HUES64 (cell line): ENCODE measurements at regions not wholly inside any gene's neighbourhood (a gene's known extent, or its start where the extent isn't known, plus 50 kb on each side); places are given as distances from the start of the nearest gene placed in this dataset.

Experiments
- H3K27ac ChIP-seq: 2 replicates; pipeline ENCODE4 v1.7.0; 2013; ENCODE audit warnings: low read depth, low read length, inconsistent platforms
- H3K27me3 ChIP-seq: 2 replicates; pipeline ENCODE4 v1.6.1; 2013; ENCODE audit warnings: mild to moderate bottlenecking, low read length; ENCODE audit not compliant: insufficient read depth
- H3K36me3 ChIP-seq: 2 replicates; pipeline ENCODE4 v1.6.1; 2013; ENCODE audit warnings: mild to moderate bottlenecking, low read length; ENCODE audit not compliant: insufficient read depth
- H3K4me1 ChIP-seq: 2 replicates; pipeline ENCODE4 v1.6.1; 2013; ENCODE audit warnings: mild to moderate bottlenecking, low read length, moderate library complexity; ENCODE audit not compliant: insufficient read depth
- H3K4me3 ChIP-seq: 2 replicates; pipeline ENCODE4 v1.5.1; 2013; ENCODE audit warnings: mild to moderate bottlenecking, low read length, moderate library complexity
- H3K9ac ChIP-seq: 2 replicates; pipeline ENCODE4 v1.6.1; 2013; ENCODE audit warnings: mild to moderate bottlenecking, low read depth, low read length
- H3K9me3 ChIP-seq: 2 replicates; pipeline ENCODE4 v1.6.1; 2013; ENCODE audit warnings: low read depth, low read length; ENCODE audit not compliant: insufficient read depth
- WGBS: fragments of 150-250, 120-280 bp; methylation state at CpG from one replicate; pipeline ENCODE4 v1.1.7; 2013; ENCODE audit warnings: missing lambda C conversion rate; 5-methylcytosine and 5-hydroxymethylcytosine counted together

DNA sequence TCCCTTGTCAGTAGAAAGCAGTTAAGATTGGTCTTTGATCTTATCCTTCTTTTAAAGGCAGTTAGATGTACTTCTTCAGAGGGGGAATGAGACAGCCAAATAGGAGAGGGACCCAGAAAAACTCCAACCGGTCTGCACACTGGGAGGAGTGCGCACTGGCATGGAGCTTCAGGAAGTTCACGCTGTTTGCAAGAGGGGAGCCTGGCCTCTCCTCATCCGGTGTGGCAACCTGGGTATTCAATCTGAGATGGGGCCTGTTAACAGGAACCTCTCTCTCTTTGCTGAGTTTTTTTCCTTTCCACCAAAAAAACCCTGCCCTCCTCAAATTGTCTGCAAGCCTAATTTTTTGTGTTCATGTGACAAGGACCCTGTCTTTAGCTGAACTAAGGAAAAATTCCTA lies 162.5 kb upstream of the OLIG3 start:
- H3K4me1 ChIP-seq, result no peaks in the 10 kb centered on the region
- no peaks in the 10 kb centered on the region for H3K27me3 ChIP-seq
- no peak overlapping the region for H3K9ac ChIP-seq
- peaks cover 40% of the 10 kb centered on the region for H3K9me3 ChIP-seq
- 93% methylated on average over 4 of the region's 4 CpGs for WGBS
- no peaks in the 10 kb centered on the region for H3K36me3 ChIP-seq
- H3K4me3 ChIP-seq, result no peak overlapping the region
- H3K27ac ChIP-seq, result no peak overlapping the region

DNA sequence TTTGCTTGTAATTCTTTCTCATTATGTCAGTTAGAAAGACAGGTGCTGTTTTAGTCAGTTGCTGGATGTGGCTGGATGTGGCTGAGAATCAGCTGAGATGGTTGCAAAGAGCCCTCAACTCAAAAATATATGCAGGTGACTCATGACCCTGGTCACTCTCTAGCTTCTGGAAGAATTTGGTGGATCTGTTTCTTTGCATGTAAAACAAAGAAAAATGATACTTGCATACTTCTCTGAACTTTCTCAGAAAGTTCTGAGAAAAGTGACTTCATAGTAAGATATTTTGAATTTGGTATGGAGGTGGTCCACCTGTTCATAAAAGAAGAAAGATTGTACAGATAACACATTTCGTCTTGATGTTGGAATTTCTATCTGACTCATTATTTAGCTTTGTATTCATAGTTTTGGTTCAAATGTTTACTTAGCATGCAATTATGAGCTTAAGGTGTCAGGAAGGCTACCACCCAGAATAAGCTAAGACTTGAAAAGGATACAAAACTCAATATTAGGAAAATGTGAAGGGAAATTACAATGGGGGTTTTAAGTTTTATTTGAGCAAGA lies 163.2 kb upstream of the OLIG3 start:
- Histone ChIP-seq H3K27ac (no peak overlapping the region), H3K36me3 (no peaks in the 10 kb centered on the region), H3K4me1 (no peaks in the 10 kb centered on the region), H3K27me3 (no peaks in the 10 kb centered on the region), H3K9me3 (peaks cover 39% of the 10 kb centered on the region), H3K4me3 (no peak overlapping the region), H3K9ac (no peak overlapping the region)
- 77% methylated on average over 1 of the region's 1 CpG for WGBS

DNA sequence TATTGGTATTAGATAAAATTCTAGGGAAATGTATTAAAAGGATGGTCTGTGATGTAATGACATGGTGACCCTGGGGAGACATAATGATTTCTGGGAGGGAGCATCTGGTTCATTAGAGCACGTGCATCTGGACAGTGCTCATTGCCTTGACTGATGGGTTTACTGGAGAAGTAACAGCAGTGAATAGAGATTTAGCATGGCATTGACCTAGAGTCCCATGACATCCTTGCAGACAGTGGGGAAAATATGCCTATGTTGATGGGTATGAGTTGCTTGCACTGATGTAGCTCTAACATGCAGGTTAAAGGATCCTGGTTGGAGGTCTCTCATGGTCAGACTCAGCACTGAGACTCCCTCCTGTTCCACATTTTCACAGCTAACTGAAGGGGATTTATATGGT lies 164.1 kb upstream of the OLIG3 start:
- H3K27me3 ChIP-seq, result no peaks in the 10 kb centered on the region
- H3K36me3 ChIP-seq, result no peaks in the 10 kb centered on the region
- no peak overlapping the region for H3K4me3 ChIP-seq
- H3K27ac ChIP-seq, result no peak overlapping the region
- H3K9ac ChIP-seq, result no peak overlapping the region
- H3K9me3 ChIP-seq, result peaks cover 30% of the 10 kb centered on the region
- WGBS, result 86% methylated on average over 1 of the region's 1 CpG
- H3K4me1 ChIP-seq, result no peaks in the 10 kb centered on the region

DNA sequence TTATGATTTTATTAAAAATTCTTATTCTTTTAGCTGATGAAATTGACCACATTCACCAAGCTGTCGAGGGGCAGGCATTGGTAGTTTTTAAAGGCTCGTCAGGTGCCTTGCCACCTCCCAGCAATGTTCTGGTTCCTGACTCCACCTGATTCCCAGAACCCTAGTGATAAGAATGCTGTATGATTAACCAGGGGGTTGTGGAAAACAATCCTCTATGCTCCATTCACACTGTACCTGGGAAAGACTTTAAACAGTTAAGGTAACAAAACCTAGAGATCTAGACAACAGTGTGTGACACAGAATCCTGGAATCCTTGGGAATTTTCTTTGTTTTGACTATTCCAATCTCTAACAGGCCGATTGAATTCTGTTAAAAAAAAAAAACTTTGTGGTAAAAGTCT lies 165.7 kb upstream of the OLIG3 start:
- H3K9ac ChIP-seq, result no peak overlapping the region

DNA sequence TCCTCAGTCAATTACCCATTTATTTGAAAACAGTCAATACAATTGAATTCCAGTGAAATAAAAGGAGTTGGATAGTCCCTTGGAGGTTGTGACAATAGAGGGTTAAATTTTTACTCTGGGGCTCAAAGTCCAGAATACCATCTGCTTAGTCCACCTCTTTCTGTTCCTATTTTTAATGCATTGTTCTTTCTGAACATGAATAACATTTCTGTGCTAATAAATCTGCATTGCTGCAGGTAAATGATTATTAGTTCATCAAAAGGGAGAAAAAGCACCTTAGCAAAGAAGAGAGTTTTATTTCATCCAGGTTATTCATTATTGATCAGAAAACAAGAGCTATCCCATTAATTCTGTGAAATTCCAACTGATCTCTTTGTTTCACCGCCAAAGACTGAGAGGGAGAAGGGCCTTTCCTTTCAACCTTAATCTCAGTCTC lies 166.1 kb upstream of the OLIG3 start:
- Histone ChIP-seq H3K4me1 (no peaks in the 10 kb centered on the region), H3K9me3 (peaks cover 11% of the 10 kb centered on the region), H3K9ac (no peak overlapping the region), H3K27ac (no peak overlapping the region), H3K4me3 (no peak overlapping the region), H3K27me3 (no peaks in the 10 kb centered on the region), H3K36me3 (no peaks in the 10 kb centered on the region)
- 100% methylated on average over 1 of the region's 1 CpG for WGBS

More for the DNA sequence above, 165.7 kb upstream of the OLIG3 start:
- WGBS, result 87% methylated on average over 2 of the region's 3 CpGs
- peaks cover 15% of the 10 kb centered on the region for H3K9me3 ChIP-seq
- no peaks in the 10 kb centered on the region for H3K4me1 ChIP-seq
- H3K27me3 ChIP-seq, result no peaks in the 10 kb centered on the region
- no peak overlapping the region for H3K4me3 ChIP-seq
- H3K36me3 ChIP-seq, result no peaks in the 10 kb centered on the region
- H3K27ac ChIP-seq, result no peak overlapping the region

DNA sequence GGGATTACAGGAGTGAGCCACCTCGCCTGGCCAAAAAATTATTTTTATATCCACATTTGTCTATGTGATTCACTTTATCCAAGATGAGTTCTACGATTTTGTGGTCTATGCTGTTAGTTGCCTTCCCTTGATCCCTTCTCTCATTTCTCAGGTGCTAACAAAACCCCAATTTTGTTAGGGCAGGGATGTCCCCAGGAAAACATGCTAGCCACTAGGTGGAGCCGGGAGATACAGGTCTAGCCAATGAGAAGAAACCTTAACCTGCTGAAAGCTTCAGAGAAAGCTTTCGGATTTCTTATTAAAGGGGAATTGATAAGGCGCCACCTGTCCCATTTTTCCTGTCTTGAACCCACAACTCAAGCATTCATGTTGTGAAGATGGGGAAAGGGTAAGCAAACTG lies 167.4 kb upstream of the OLIG3 start:
- no peaks in the 10 kb centered on the region for H3K27me3 ChIP-seq
- no peak overlapping the region for H3K4me3 ChIP-seq
- 86% methylated on average over 5 of the region's 5 CpGs for WGBS
- H3K4me1 ChIP-seq, result no peaks in the 10 kb centered on the region
- H3K27ac ChIP-seq, result no peak overlapping the region
- H3K9me3 ChIP-seq, result 0 out of 2 replicates have a peak, but pooled peaks cover 2% of the 10 kb centered on the region
- H3K9ac ChIP-seq, result no peak overlapping the region
- no peaks in the 10 kb centered on the region for H3K36me3 ChIP-seq

DNA sequence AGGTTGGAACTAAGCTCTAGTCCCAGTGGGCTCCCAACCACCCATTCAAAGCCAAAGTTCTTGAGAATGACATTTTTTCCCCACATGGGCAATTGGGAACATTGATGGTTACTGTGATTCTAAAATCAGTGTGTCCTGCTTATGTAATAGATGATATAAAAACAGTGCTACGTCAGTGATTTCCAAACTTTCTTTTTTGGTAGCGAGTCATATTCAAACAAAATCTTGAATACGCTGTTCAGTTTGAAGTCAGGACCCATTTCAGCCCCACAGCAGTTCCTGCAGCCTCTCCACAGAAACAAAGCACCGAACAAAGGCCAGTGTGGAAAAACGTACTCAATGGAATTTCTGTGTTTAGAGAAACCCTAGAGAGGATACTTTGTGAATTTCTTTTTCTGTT lies 170.0 kb upstream of the OLIG3 start:
- H3K27ac ChIP-seq, result no peak overlapping the region
- WGBS, result 77% methylated on average over 5 of the region's 5 CpGs

DNA sequence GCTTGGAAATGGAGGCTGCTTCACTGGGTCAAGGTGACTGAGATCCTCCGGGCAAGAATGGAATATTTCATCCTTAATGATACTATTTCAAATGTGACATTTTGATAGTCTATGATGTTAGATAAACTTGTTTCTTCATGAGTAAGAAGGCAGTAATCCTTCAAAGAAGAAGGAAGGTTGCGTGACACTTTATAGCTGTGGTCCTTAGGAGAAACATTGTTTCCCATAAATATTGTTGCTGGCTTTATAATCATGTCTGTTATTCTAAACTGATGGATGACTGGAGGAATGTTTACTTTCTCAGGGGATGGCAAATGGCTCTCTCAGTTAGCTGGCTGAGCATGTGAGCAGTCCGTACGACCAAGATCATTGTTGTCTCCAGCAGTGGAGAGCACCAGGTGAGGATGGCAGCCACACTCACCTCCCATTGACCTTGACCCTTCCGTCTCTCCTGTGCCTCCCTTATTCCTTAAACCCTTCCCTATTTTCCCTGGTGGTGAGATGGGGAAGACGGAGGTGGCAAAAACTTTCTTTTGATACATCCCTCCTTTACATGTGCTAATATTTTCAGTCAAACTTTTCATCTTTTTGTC lies 171.2 kb upstream of the OLIG3 start:
- no peaks in the 10 kb centered on the region for H3K36me3 ChIP-seq
- H3K4me3 ChIP-seq, result no peak overlapping the region
- 79% methylated on average over 5 of the region's 6 CpGs for WGBS
- no peak overlapping the region for H3K27ac ChIP-seq
- H3K4me1 ChIP-seq, result no peaks in the 10 kb centered on the region
- H3K9ac ChIP-seq, result no peak overlapping the region
- 0 out of 2 replicates have a peak, but pooled peaks cover 2% of the 10 kb centered on the region for H3K9me3 ChIP-seq
- H3K27me3 ChIP-seq, result no peaks in the 10 kb centered on the region

More for the DNA sequence above, 170.0 kb upstream of the OLIG3 start:
- Histone ChIP-seq H3K36me3 (no peaks in the 10 kb centered on the region), H3K4me3 (no peak overlapping the region), H3K27me3 (no peaks in the 10 kb centered on the region), H3K9ac (no peak overlapping the region), H3K9me3 (0 out of 2 replicates have a peak, but pooled peaks cover 2% of the 10 kb centered on the region), H3K4me1 (no peaks in the 10 kb centered on the region)

DNA sequence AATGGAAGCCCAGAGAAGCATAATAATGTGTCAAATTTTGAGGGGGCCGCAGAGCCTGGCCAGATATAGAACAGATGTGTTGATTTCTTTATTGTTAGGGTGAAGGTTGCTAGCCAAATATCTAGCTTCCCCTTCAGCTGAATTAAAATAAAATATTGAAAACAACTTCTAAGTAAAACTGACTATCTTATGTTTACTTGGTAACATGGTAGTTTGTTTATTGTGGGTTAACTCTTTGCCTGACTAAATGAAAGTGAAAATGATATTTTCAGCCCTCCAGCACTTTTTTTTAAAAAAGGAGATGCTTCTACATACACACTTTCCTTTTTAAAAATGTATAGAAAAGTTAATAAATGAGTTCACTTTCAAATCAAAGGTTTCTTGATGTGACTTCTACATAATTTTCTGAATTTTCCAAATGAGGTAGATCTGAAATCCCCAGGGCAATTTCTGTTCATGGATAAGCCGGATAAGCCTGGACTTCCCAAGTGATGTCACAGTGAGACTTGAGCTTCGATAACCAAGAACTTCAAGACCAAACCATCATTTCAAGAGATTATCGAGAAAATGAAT lies 172.1 kb upstream of the OLIG3 start:
- Histone ChIP-seq H3K27ac (no peak overlapping the region), H3K4me1 (no peaks in the 10 kb centered on the region), H3K9ac (no peak overlapping the region), H3K36me3 (no peaks in the 10 kb centered on the region), H3K27me3 (no peaks in the 10 kb centered on the region), H3K9me3 (no peaks in the 10 kb centered on the region), H3K4me3 (no peak overlapping the region)
- WGBS, result 92% methylated on average over 3 of the region's 4 CpGs

DNA sequence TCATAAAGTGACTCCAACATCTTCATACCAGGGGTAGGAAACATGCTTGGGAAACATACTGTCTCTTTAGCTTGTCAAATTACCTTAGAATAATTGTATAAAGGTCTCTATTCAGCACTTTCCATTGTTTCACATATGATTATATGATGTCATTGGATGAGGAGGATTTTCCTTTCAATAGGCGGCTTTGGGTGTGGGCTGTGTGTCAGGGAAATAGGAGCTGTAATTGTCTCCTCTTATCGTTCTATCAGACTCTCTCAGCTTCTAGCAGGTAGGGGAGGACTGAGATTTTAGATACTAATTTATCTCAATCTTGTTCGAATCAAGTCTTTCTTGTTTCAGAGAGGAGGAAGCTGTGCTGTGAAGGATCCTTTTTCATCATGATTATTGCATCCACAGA lies 179.4 kb upstream of the OLIG3 start:
- no peaks in the 10 kb centered on the region for H3K27me3 ChIP-seq
- H3K4me3 ChIP-seq, result no peak overlapping the region
- H3K9me3 ChIP-seq, result no peaks in the 10 kb centered on the region
- no peak overlapping the region for H3K9ac ChIP-seq
- no peaks in the 10 kb centered on the region for H3K36me3 ChIP-seq
- H3K4me1 ChIP-seq, result no peaks in the 10 kb centered on the region
- H3K27ac ChIP-seq, result no peak overlapping the region
- WGBS, result 89% methylated on average over 1 of the region's 3 CpGs

DNA sequence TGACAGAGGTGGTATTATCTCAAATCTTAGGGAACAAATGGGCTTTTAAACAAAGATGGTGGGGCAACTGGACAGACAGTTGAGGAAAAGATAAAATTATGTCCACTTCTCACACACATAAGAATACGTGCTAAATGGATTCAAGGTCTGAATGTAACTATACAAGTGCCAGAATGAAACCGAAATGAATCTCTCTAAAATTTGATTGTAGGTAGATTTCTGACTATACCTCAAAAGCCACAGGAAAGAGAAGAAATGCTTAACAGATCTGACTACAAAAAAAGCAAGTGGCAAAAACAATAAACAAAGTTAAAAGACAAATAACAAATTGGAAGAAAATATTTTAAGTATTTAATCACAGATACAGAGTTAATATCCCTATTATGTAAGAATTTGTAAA lies 182.7 kb upstream of the OLIG3 start:
- WGBS, result no CpG with 5 or more reads among the region's 2 CpGs
- Histone ChIP-seq H3K27me3 (no peaks in the 10 kb centered on the region), H3K9ac (no peak overlapping the region), H3K27ac (no peak overlapping the region), H3K36me3 (no peaks in the 10 kb centered on the region), H3K4me1 (no peaks in the 10 kb centered on the region), H3K9me3 (no peaks in the 10 kb centered on the region), H3K4me3 (no peak overlapping the region)
